NCI-H345 treated with DMSO at 0.1 percent for 48 hours (cell line): ENCODE measurements at regions not wholly inside any gene's neighbourhood (a gene's known extent, or its start where the extent isn't known, plus 50 kb on each side); places are given as distances from the start of the nearest gene placed in this dataset.
"Not testable (repeated sequence)": the region's sequence is repeated elsewhere in the genome, so short reads cannot be mapped to it uniquely, and the experiment has no call there.

ENCODE experiments used
- DNase-seq: peaks from one replicate; lab custom pipeline; 2025; ENCODE audit not compliant: unreplicated experiment; lab: John Stamatoyannopoulos, UW

DNA sequence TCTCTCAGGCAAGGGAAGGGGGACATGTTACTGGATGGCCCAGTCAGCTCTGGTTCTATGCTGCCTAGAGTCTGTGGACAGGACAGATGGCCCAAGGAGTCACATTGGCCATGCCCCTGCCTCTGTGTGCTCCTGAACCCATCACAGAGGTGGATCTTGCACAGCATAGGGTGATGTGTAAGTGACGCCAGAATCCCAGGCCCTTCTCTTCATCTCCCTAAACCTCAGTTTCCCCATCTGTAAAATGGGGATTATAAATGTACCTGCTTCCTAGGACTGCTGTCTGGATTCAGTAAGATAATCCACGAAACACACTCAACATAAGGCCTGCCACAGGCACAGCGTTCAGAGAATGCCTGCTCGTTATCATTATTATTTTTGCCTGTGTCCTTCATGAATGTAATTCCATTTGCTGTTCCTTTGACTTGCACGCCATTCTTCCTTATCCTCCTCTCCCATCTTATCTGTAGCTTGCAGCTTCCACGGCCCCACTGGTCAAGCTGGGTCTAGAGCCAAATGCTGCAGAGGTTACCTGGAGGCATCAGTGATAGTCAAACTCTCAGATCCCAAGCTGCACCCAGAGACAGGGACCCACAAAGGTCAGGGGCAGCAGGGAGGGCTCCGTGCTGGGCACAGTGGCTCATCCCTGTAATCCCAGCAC lies 207.0 kb downstream of the MN1 start:
- DNase-seq, result no peak

- no peak for DNase-seq
Observed at GRCh38 chr22:27596133-27596870, 205.3 kb downstream of the MN1 start.

DNA sequence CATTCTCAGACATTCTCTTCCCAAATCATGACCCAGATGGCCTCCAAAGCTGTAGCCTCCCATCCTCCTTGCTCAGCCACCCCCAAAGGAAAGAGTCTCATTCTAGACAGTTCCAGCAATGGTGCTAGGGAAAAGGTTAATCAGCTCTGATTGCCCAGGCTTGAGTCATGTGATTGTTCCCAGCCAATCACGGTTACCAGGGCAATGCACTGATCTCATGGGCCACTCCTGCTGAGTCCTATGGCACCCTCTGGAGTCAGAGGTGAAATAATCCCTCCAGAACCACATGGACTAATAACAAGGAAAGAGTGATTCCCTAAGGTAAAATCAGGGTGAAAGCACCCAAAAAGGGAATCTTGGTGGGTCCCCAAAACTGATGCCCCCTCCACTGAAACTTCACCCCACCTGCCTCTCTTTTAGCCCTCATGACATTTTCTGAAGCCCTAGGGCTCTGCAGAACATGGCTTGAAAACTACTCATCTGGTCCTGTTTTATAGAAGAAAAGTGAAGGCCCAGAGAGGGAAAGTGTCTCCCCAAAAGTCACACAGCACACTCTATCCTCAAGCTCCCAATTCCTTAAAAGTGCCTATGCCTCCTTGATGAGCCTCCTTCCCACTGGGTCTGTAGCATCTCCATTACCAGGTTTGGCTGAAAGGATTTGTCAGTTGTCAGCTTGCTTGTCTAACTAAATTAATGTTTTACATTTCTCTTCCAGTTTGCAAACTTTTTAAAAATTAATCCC lies 203.7 kb downstream of the MN1 start:
- no peak for DNase-seq

DNA sequence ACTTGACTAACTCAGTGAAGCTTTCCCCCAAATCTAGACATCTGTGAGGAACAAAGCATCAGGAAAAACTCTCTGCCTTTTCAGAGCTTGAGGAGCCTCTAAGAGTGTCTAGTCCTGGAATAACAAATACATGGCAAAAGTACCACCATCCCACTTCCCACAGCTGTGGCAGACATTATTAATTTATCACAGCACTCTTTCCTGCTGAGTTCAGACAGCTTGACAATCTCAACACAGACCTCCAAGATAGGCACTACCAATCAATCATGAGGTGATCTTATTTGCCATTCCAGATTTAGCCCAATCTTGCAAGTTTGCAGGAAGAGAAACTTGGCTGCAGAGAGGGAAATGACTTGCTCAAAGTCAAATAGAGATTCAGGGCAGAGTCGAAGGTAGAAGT lies 202.8 kb downstream of the MN1 start:
- DNase-seq, result no peak

- DNase-seq, result no peak
Observed at GRCh38 chr22:27601195-27601594, 200.4 kb downstream of the MN1 start.

DNA sequence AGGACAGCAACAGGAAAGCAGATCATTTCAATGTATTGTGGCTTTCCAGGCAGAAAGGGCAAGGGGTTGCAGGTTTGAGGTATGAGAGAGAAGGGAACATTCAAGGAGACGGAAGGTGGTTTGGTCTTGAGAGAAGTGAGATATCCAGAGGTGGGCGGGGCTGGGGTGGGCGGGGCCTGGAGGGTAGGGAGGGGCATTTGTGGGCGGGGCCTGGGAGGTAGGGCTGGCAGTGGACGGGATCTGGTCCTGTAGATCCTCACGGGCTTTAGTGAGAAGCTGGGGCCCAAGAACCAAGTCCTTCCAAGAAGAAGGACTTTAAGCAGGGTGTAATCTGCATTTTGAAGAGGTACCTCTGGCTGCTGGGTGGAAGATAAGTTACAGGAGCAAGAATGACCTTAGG lies 199.2 kb downstream of the MN1 start:
- DNase-seq, result no peak

- DNase-seq, result no peak
Observed at GRCh38 chr22:27603111-27603799, 198.3 kb downstream of the MN1 start.

GRCh38 chr22:27603800-27604144 lies 197.8 kb downstream of the MN1 start:
- no peak for DNase-seq

DNA sequence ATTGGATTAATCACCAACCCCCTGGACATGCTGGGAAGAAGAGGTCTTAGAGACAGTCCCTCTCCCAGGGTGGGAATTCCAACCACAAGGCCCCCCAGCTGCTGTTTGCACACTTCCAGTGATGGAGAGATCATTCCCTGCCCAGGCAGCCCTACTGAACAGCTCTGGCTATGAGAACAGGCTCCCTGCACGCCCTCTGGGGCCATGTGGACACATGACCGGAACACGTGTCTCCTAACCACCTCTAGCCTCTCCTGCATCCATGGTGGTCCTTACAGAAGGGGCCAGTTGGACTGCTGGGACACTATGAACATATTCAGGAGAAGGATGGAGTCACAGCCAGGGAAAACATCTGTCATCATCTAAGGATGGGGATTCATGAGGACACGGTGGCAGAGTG lies 196.2 kb downstream of the MN1 start:
- DNase-seq, result no peak

DNA sequence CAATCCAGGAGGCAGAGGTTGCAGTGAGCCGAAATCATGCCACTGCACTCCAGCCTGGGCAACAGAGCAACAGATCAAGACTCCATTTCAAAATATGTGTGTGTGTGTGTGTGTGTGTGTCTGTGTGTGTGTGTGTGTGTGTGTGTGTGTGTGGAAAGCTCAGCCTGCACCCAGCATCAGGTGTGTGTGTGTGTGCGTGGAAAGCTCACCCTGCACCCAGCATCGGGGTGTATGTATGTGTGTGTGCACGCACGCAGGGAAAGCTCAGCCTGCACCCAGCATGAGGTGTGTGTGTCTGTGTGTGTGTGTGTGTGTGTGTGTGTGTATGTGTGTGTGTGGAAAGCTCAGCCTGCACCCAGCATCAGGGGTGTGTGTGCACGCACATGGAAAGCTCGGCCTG lies 193.8 kb downstream of the MN1 start:
- not testable (repeated sequence) for DNase-seq

GRCh38 chr22:27609451-27609888 lies 192.1 kb downstream of the MN1 start:
- no peak for DNase-seq

DNA sequence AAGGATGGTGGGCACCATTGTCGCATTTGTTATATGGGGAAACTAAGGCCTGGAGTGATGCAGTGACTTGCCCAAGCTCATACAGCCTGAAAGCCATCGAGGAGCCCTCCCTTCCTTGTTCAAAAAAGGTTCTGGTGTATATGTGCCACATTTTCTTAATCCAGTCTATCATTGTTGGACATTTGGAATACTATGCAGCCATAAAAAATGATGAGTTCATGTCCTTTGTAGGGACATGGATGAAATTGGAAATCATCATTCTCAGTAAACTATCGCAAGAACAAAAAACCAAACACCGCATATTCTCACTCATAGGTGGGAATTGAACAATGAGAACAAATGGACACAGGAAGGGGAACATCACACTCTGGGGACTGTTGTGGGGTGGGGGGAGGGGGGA lies 191.4 kb downstream of the MN1 start:
- DNase-seq, result not testable (repeated sequence)

DNA sequence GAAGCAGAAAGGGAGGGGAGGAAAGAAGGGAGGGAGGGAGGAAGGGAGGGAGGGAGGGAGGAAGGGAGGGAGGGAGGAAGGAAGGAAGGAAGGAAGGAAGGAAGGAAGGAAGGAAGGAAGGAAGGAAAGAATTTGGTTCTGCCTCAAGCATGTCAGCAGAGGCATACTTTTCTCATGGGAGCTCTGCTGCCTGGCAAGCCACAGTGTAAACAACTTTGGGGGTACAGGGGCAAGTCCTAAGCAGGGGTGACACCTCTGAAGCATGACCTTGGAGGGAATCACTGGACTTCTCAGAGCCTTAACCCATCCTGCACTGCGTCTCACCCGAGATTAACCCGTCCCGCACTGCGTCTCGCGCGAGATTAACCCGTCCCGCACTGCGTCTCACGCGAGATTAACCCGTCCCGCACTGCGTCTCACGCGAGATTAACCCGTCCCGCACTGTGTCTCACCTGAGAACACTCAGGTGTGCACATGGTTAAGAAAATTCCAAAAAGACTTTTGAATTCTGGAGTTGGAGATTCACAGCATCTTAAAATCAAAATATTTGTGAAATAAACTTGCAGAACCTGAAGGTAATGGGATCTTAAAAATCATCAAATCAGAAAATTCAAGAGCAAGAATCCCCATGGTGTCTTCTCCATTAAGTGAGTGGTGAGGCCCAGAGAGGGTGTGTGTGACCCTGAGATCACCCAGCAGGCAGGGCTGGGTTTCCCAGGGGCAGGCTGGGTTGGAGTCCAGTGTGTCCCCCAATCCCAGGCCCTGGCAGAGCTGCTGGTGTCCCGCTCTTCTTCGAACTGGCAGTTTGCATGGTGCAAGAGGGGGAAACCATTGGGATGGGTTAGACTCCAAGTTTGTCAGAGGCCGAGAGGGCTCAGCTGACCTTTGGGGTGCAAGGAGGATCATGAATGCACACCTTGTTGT lies 190.4 kb downstream of the MN1 start:
- no peak for DNase-seq

DNA sequence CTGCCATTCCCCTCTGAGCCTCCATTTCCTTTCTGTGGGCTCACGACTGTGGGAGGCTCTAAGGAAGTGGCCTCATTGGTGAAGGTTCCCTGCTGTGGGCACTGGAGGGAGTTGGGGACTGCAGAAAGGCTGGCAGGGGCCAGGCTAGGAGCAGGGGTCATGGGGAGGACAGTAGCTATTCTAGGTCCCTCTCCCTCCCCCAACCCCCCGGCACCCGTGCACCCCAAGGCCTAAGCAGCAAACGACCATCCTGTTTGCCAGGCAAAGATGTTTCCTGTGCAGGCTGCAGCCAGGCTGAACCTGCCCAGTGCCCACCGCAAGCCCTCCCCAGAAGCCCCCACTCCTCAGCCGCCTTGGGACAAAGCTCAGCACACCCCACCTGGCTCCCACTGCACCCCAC lies 189.4 kb downstream of the MN1 start:
- DNase-seq, result no peak

- DNase-seq, result no peak
Observed at GRCh38 chr22:27613099-27614005, 188.2 kb downstream of the MN1 start.

GRCh38 chr22:27614006-27614649 lies 187.4 kb downstream of the MN1 start:
- DNase-seq, result no peak

- DNase-seq, result no peak
Observed at GRCh38 chr22:27614650-27615007, 186.9 kb downstream of the MN1 start.

DNA sequence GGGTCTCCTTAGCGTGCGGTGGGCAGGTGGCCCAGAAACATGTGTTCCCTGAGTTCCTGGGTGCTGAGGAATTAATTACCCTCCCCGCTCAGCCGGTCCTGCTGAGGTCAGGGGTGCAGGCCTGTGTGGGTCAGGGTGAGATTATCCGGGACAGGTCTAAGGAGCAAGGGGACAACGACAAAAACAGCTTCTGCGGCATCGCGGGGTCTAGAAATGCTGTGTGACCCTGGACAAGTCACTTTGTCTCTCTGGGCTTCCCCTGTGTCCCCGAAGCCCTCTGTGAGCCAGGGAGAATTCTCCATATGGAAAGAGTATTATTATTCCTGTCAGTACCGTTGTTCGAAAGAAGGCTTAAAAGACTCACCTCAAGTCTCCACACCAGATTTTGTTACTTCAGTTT lies 186.1 kb downstream of the MN1 start:
- no peak for DNase-seq

- no peak for DNase-seq
Observed at GRCh38 chr22:27616033-27616432, 185.5 kb downstream of the MN1 start.
